ENCODE measurements at regions not wholly inside any gene's neighbourhood (a gene's known extent, or its start where the extent isn't known, plus 50 kb on each side); places are given as distances from the start of the nearest gene placed in this dataset.

DNA sequence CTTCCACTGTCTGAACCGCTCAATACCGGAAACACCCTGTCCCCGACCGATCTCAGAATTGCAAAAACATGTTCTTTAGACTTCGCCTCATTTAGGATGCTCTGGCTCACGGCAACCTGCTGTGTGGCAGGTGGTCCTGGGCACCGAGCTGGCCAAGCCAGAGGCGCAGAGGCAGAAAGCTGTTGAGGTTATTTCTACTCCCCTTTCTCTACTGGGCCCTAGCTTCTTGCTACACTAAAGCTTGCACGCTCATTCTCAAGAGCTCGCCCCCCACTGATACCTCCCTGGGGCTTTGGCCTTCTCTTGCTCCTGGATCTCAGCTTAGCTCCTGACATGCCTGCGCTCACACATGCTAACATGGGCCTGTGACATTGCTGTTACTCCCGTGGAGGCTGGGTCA lies 417.4 kb downstream of the LPIN1 start:
- no peak for TF ChIP-seq GATA3 (IDR thresholded peaks at IDR 0.05; ENCODE audit: low read depth, low read length)
- no peak for TF ChIP-seq GATA2 (IDR thresholded peaks at IDR 0.05; ENCODE audit: low read depth, low read length)

Data from SH-SY5Y (cell line).